Endothelial cell of umbilical vein (primary cell): ENCODE measurements at regions not wholly inside any gene's neighbourhood (a gene's known extent, or its start where the extent isn't known, plus 50 kb on each side); places are given as distances from the start of the nearest gene placed in this dataset.

Source experiments
- BruUV-seq: library from RNA; stranded (reverse); fragments of 400-500 nt; replicated peaks from 2 replicates; lab custom pipeline; 2021; lab: Mats Ljungman, UMichigan
- CTCF ChIA-PET: fragments of 300-600, 350-600 bp; sonication (Branson Sonifier 250); formaldehyde crosslinking; loops from one replicate; lab custom pipeline; 2021; ENCODE audit warnings: antibody characterized with exemption, inconsistent platforms; lab: Charles Lee
- POLR2A ChIA-PET: fragments of 300-600, 350-600 bp; sonication (Branson Sonifier 250); formaldehyde crosslinking; loops from one replicate; lab custom pipeline; 2021; ENCODE audit warnings: antibody characterized with exemption, inconsistent platforms; lab: Charles Lee
- DNase-seq: peaks from one replicate; pipeline ENCODE4 v3.0.0-alpha.2; 2011; ENCODE audit warnings: low read depth, low spot score
- FAIRE-seq: peaks from 2 replicates; lab custom pipeline; 2011; peaks lifted over from hg19 to GRCh38; lab: Jason Lieb, UNC
- H2AFZ ChIP-seq: 2 replicates; pipeline ENCODE4 v1.6.0; 2012; ENCODE audit warnings: low read depth, low read length, control low read depth, inconsistent platforms
- H3K27ac ChIP-seq: 2 replicates; pipeline ENCODE4 v1.5.1; 2011; ENCODE audit warnings: low read depth, mild to moderate bottlenecking, control low read depth, low read length, moderate library complexity; ENCODE audit not compliant: insufficient read depth
- H3K27me3 ChIP-seq, 2 experiments: 2 replicates each; pipeline versions ENCODE4 v1.6.0 to v1.6.1; 2011; ENCODE audit warnings: low read length in 2 of 2, mixed read lengths in 1 of 2; ENCODE audit not compliant: control insufficient read depth in 2 of 2, insufficient read depth in 2 of 2
- H3K36me3 ChIP-seq, 2 experiments: 2 replicates in 1 of 2; 3 replicates in 1 of 2; pipeline ENCODE4 v1.5.1; 2011; ENCODE audit warnings: low read length in 2 of 2, mild to moderate bottlenecking in 1 of 2, moderate library complexity in 1 of 2; ENCODE audit not compliant: control insufficient read depth in 2 of 2, insufficient read depth in 2 of 2; ENCODE audit errors: extremely low read depth in 1 of 2
- H3K4me1 ChIP-seq: 3 replicates; pipeline ENCODE4 v1.5.1; 2011; ENCODE audit warnings: mild to moderate bottlenecking, low read length; ENCODE audit not compliant: control insufficient read depth, insufficient read depth; ENCODE audit errors: extremely low read depth
- H3K4me2 ChIP-seq: 2 replicates; pipeline ENCODE4 v1.6.1; 2011; ENCODE audit warnings: low read length, control low read depth, mixed read lengths; ENCODE audit not compliant: insufficient read depth
- H3K4me3 ChIP-seq, 3 experiments: fragments of 200-600 bp in 1 of 3; sonication (generic), shearing (Covaris generic) in 1 of 3; replicated peaks in 1 of 3; 2 replicates each; pipeline ENCODE4 v1.5.1; 2011 to 2016; ENCODE audit warnings: control low read depth in 3 of 3, low read length in 3 of 3, mild to moderate bottlenecking in 2 of 3, inconsistent platforms in 1 of 3, low read depth in 1 of 3, moderate library complexity in 1 of 3; ENCODE audit not compliant: insufficient read depth in 1 of 3
- H3K79me2 ChIP-seq: 2 replicates; pipeline ENCODE4 v1.6.0; 2012; ENCODE audit warnings: low read length, inconsistent platforms; ENCODE audit not compliant: control insufficient read depth, insufficient read depth
- H3K9ac ChIP-seq: replicated peaks from 2 replicates; pipeline ENCODE3; 2011; ENCODE audit warnings: low read length, control low read depth; ENCODE audit not compliant: insufficient read depth; ENCODE audit errors: extremely low read depth
- H3K9me1 ChIP-seq: replicated peaks from 3 replicates; pipeline ENCODE4 v1.6.0; 2011; ENCODE audit warnings: mild to moderate bottlenecking, low read length; ENCODE audit not compliant: control insufficient read depth, insufficient read depth; ENCODE audit errors: extremely low read depth
- H3K9me3 ChIP-seq: replicated peaks from 2 replicates; pipeline ENCODE4 v1.5.1; 2012; ENCODE audit warnings: low read length, inconsistent platforms; ENCODE audit not compliant: control insufficient read depth, insufficient read depth
- H4K20me1 ChIP-seq: replicated peaks from 2 replicates; pipeline ENCODE3; 2011; ENCODE audit warnings: mild to moderate bottlenecking, low read length; ENCODE audit not compliant: control insufficient read depth, insufficient read depth; ENCODE audit errors: extremely low read depth
- CTCF ChIP-seq, 2 donors: IDR thresholded peaks; 1 replicate in 1 of 2; 2 replicates in 1 of 2; pipeline ENCODE4 v1.5.1; 2011; ENCODE audit warnings: low read length in 2 of 2, mild to moderate bottlenecking in 2 of 2, moderate library complexity in 2 of 2, control low read depth in 1 of 2, inconsistent platforms in 1 of 2, low read depth in 1 of 2; ENCODE audit not compliant: insufficient read depth in 1 of 2; ENCODE audit errors: extremely low read depth in 1 of 2
- EZH2 ChIP-seq: IDR thresholded peaks from 2 replicates; pipeline ENCODE4 v1.6.1; 2012; ENCODE audit warnings: borderline replicate concordance, low read depth, mild to moderate bottlenecking, moderate library complexity, low read length, inconsistent platforms; ENCODE audit not compliant: severe bottlenecking
- FOS ChIP-seq: IDR thresholded peaks from 2 replicates; pipeline ENCODE4 v1.6.1; 2011; ENCODE audit warnings: mild to moderate bottlenecking, low read length, moderate library complexity, borderline replicate concordance; ENCODE audit not compliant: insufficient read depth
- GATA2 ChIP-seq: IDR thresholded peaks from 2 replicates; pipeline ENCODE4 v1.7.0; 2011; ENCODE audit warnings: low read depth, mild to moderate bottlenecking, moderate library complexity, mixed read lengths, low read length; ENCODE audit not compliant: insufficient read length, insufficient read depth
- JUN ChIP-seq: IDR thresholded peaks from 2 replicates; pipeline ENCODE4 v1.6.1; 2011; ENCODE audit warnings: borderline replicate concordance, low read depth; ENCODE audit not compliant: insufficient read length, insufficient read depth
- MAX ChIP-seq: IDR thresholded peaks from 2 replicates; pipeline ENCODE4 v1.6.1; 2011; ENCODE audit not compliant: insufficient read depth, insufficient read length
- MYC ChIP-seq: IDR thresholded peaks from one replicate; pipeline ENCODE4 v1.6.1; 2011; ENCODE audit warnings: mild to moderate bottlenecking, low read depth, low read length
- POLR2A ChIP-seq: IDR thresholded peaks from 2 replicates; pipeline ENCODE4 v1.6.1; 2012; ENCODE audit warnings: low read depth, mild to moderate bottlenecking, control low read depth, low read length
- POLR2AphosphoS5 ChIP-seq: IDR thresholded peaks from 2 replicates; pipeline ENCODE4 v1.6.1; 2012; ENCODE audit warnings: low read depth, mild to moderate bottlenecking, control low read depth, low read length, moderate library complexity; ENCODE audit not compliant: insufficient read depth
- dilution Hi-C: fragments of 300-500 bp; cut with MboI; formaldehyde crosslinking; loops from one replicate; pipeline ENCODE4 v1.15.0; 2019; ENCODE audit warnings: low sequenced_read_pairs; ENCODE audit not compliant: extremely low pct_ligation_motif_present
- intact Hi-C: fragments of 100-400 bp; cut with micrococcal nuclease; formaldehyde crosslinking; loops from one replicate; pipeline ENCODE4 v1.10.0; 2022

- Histone ChIP-seq H3K9me1 (no peaks in the 10 kb centered on the region), H3K27me3 (no peaks in the 10 kb centered on the region), H3K4me3 (no peak overlapping the region), H3K27ac (no peak overlapping the region), H2AFZ (no peak overlapping the region), H4K20me1 (no peaks in the 10 kb centered on the region), H3K9ac (no peak overlapping the region), H3K4me2 (no peak overlapping the region), H3K36me3 (no peaks in the 10 kb centered on the region), H3K4me1 (no peaks in the 10 kb centered on the region), H3K79me2 (no peaks in the 10 kb centered on the region), H3K9me3 (no peaks in the 10 kb centered on the region)
- BruUV-seq = no TSS peak
- dilution Hi-C loops = no loop called here
- TF ChIP-seq JUN = no peak
- no peak for TF ChIP-seq POLR2A
- TF ChIP-seq FOS = no peak
- no peak for TF ChIP-seq GATA2
- no peak for TF ChIP-seq POLR2AphosphoS5
- TF ChIP-seq MAX = no peak
- TF ChIP-seq MYC = no peak
- no peak for TF ChIP-seq EZH2
- no peak for TF ChIP-seq CTCF (IDR thresholded peaks at IDR 0.05; ENCODE audit: extremely low read depth in 1 of 2, insufficient read depth in 1 of 2, low read depth in 1 of 2, low read length in 2 of 2)
- ChIA-PET POLR2A (no interaction called here), CTCF (no interaction called here)
- intact Hi-C loops = no loop called here
- no peak for DNase-seq
- no peak for FAIRE-seq
Measured at GRCh38 chr10:64091897-64092296, 570.7 kb downstream of the REEP3 start.
